HG03521 (cell line): ENCODE measurements at regions not wholly inside any gene's neighbourhood (a gene's known extent, or its start where the extent isn't known, plus 50 kb on each side); places are given as distances from the start of the nearest gene placed in this dataset.
"Not testable (repeated sequence)": the region's sequence is repeated elsewhere in the genome, so short reads cannot be mapped to it uniquely, and the experiment has no call there.

ENCODE experiments used
- ATAC-seq: cut with Tn5 transposase; IDR thresholded peaks from one replicate; pipeline ENCODE4 v1.9.1; 2021; ENCODE audit warnings: mild to moderate bottlenecking, moderate library complexity; ENCODE audit not compliant: unreplicated experiment

DNA sequence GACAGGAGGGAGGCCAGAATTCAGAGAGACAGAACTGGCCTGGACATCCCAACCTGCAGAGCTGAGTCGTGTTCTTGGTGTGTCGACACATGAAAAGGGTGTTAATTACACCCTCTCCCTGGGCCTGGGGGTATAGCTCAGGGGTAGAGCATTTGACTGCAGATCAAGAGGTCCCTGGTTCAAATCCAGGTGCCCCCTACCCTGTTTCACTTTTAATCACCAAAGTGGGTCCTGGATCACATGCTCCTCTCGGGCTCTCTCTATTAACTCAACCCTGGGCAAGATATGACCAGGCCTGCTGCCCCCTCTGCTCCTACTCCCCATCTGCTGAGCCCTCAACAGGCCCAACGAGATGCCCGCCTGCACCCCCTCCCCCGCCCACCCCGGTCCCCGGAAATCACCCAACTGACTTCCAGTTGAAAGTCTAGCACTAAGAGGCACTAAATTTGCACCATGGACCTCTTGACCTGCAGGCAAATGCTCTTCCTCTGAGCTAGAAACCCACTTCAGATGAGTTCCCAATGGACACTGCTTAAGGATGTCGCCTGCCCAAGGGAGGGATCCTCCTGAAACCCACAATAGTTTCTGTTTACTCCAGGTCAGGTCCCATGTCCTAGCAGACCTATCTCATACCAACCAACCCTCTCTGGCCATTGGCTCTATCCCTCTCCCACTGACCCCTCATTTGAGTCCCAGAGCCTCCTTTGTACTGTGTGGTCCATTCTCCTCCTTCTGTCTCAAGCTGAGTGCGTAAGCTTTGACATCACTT, 137.6 kb downstream of the ZNF467 start:
- no peak for ATAC-seq

GRCh38 chr7:149633976-149634945, 136.7 kb upstream of the ZNF746 start:
- no peak for ATAC-seq

- not testable (repeated sequence) for ATAC-seq
Measured at GRCh38 chr7:149628361-149629149, 130.9 kb upstream of the ZNF746 start.

DNA sequence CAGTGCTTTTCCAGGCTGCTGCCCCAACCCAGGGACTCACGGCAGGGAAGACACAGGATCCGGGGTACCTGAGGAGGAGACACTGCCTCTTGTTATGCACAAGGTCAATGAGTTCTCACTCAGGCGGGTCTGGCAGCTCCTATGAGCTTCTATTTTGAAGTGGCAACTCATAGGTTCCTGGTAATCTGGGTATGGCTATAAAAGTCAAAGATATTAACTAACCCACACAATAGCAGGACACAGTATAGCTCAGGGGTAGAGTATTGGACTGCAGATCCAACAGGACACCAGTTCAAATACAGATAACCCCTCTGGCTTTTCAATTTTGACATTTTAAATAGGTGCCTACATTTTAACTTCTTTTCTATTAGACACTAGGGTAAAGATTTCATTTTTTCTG, 130.3 kb upstream of the ZNF746 start:
- no peak for ATAC-seq

DNA sequence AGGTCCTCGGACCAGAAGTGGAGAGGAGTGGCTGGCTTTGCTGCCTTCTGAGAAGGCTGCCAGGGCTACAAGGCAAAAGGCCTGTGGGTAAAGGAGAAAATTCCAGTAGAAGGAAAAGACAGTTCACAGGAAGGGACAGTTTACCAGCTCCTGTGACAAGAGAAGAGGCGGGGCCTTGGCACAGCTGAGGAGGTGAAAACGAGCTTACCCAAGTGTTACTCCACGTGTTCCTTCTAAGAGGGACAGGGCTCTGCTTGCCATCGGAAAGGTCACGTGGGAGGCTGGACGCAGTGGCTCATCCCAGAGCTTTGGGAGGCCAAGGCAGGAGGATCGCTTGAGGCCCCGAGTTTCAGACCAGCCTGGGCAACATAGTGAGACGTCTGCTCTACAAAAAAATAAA, 129.4 kb upstream of the ZNF746 start:
- no peak for ATAC-seq

GRCh38 chr7:149625947-149626392, 128.4 kb upstream of the ZNF746 start:
- no peak for ATAC-seq

GRCh38 chr7:149625340-149625946, 127.8 kb upstream of the ZNF746 start:
- ATAC-seq, result no peak

DNA sequence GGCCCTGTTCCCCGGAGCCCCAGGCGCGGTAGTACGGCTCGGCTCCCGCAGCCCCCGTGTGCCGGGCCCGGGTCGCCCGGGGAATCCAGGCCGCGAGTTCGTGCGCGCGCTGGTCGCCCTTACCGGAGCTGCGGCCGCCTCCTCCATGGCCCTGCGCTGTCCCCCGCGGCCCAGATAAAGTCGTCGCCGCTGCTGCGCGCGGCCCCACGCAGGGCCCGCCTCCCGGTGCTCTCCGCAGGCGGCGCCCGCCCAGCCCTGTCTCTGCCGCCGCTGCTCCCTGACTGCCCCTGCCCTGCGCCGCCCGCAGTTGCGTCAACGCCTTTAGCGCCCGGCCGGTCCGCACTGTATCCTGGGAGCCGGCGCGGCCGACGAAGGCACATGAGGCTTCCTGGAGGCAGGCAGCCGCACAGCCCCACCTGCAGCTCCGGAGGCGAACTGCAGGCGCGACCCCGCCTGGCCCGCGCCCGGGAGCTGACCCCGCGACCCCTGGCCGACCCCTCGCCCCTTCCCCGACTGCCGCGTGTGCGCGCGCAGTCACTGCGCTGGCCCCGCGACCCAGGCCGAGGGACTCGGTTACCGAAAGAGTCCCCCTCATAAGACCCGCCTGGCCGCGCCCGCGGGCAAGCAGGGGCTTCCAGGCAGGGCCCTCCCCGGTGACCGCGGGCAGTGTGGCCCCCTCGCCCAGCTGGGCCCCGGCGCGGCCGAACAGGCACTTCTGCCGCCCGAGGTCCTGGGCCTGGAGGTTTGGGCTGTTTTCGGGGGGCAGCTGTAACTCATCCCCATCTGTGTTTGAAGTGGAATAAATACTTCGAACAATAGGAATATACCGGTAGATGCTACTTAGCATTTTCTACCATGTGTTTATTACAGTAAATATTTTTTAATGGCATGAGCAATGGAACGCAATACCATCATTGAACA, 127.1 kb upstream of the ZNF746 start:
- peak; percentile 85 for ATAC-seq

- peak; percentile 10 for ATAC-seq
Measured at GRCh38 chr7:149624006-149624405, 126.4 kb upstream of the ZNF746 start.

DNA sequence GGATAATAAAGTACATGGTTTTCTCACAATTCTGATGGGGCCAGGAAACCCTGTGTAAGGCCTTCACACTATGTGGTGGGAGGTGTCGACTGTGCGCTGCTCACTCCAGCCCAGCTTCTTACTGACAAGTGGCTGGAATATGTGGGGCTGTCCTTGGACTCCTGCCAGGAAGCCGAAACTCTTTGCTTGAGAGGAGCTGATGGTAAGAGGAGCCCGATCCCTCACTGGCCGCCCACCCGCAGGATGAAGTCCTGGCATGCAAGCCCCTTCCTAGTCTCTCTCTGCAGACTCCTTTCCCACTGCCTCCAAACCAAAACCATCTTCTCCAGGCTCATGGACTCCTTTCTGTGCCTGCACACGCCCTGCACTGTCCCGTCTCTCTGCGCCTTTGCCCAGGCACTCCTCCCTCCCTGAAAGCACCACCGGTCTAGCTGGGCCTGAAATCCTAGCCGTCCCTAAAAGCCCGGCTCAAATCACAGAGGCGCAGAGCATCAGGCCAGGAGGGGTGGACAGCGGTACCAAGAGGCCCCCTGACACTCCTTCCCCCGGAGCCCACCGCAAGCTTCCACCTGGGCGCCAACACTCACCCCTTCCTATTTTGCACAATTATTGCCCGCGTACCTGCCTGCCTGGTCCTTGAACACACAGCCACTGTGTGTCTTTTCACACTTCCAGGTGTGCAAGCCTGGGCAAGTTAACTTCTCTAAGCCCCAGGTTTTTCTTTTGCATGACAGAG, 125.8 kb upstream of the ZNF746 start:
- ATAC-seq, result not testable (repeated sequence)

DNA sequence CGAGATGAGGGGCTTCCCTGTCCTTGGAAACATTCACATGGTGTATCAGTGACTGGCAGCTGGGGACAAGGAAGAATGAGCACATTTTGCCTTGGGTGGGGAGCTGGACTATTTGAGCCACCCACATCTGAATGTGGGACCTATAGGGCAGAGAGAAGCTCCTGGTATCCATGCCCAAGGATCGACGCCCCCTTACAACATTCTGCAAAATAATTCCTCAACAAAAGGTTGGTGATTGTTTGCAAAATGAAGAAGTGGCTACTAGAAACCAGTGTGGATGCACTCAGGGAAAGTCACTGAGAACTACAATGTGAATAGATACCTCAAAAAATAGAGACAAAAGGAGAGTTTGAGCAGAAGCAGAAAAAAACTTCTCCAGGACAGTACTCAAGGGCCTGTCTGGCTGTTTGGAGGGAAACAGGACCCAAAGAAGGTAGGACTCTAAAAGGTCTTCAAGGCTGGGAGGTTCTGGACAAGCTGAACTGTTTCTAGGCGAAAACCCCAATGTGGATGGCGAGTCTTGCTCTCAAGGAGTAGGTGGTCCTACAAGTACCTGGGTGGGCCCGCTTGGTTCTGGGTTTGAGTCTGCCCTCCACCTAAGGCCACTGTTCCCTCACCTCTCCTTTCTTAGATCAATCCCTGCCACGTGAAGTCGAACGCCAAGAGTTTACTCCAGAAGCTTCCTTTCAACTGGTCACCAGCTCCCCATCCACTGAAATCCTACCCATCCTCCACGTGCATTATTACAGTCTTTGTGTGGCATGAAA, 125.0 kb upstream of the ZNF746 start:
- no peak for ATAC-seq

DNA sequence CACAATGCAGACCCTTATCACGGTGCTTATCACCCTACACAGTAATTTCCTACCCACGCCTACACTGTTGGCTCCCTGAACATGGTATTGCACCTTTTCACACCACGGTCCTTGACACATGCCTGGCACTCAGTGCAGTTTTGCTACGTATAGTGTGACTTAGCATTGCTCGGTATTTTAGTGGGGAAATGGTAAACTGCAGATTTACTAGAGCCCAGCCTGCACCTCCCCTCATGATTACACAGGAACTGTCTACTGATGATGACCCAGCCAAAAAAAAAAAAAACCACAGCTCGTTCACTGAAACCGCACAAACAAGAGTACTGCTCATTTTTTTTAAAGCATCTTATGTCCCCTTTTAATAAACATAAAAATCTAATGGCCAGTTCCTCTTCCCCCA, 124.2 kb upstream of the ZNF746 start:
- ATAC-seq, result no peak

- peak; percentile 37 for ATAC-seq
Measured at GRCh38 chr7:149620961-149621360, 123.4 kb upstream of the ZNF746 start.

- no peak for ATAC-seq
Measured at GRCh38 chr7:149616898-149617297, 119.3 kb upstream of the ZNF746 start.

- ATAC-seq, result no peak
Measured at GRCh38 chr7:149615690-149616270, 118.2 kb upstream of the ZNF746 start.

DNA sequence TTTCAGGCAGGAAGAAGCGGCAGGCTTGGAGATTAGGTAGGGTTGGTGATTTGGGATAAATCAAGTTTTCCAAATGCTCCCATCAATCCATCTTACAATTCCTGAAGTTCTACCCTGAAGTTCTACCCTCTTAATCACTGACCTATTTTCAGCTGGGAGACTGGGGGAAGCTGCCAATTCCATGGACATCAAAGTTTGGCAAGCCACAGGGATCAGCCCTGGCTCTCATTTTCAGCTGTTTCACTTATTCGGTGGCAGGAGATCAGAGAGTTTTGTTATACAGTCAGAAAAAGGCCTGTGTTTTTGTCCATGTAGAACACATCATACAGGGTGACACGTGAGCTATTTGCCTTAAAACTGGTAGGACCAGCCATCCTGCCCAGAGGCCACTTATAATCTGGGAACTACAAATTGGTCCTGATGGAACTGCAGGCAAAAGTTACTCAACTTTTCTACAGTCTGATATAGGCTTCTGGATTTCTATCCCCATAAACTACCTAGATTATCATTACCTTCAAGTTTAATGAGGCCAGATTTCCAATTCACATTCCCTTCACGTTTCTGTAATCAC, 112.9 kb upstream of the ZNF746 start:
- ATAC-seq, result no peak

DNA sequence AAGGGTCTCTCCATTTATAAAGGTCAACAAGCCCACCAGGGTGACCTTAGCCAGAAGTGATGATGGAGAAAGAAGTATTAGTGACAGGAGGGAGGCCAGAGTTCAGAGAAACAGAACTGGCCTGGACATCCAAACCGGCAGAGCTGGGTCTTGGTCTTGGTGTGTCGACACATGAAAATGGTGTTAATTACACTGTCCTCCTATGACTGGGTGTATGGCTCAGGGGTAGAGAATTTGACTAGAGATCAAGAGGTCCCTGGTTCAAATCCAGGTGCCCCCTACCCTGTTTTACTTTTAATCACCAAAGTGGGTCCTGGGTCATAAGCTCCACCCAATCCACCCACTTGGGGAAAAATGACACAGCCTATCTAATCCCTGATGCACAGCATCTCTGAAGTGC, 110.6 kb upstream of the ZNF746 start:
- ATAC-seq, result no peak
